Right atrium auricular region (tissue), 2 donors: ENCODE measurements at regions not wholly inside any gene's neighbourhood (a gene's known extent, or its start where the extent isn't known, plus 50 kb on each side); places are given as distances from the start of the nearest gene placed in this dataset.

Source experiments
- DNase-seq: peaks from one replicate; pipeline ENCODE4 v3.0.0-alpha.2; 2019; ENCODE audit warnings: low spot score
- H3K27ac ChIP-seq, 2 donors: fragments of 200-600 bp; sonication (generic); 1 replicate in 1 of 2; 2 replicates in 1 of 2; pipeline ENCODE4 v1.5.1; 2016 to 2019
- H3K27me3 ChIP-seq, 2 donors: fragments of 200-600 bp; sonication (generic); one replicate each; pipeline versions ENCODE4 v1.5.1 to v1.6.0; 2017 to 2019
- H3K36me3 ChIP-seq: fragments of 200-600 bp; sonication (generic); one replicate; pipeline ENCODE4 v1.5.1; 2016
- H3K4me1 ChIP-seq, 2 donors: fragments of 200-600 bp; sonication (generic); one replicate each; pipeline versions ENCODE4 v1.5.1 to v1.6.0; 2017 to 2019
- H3K4me3 ChIP-seq, 2 donors: fragments of 200-600 bp; sonication (generic); 1 replicate in 1 of 2; 2 replicates in 1 of 2; pipeline ENCODE4 v1.5.1; 2017 to 2019; ENCODE audit warnings: mild to moderate bottlenecking in 1 of 2, moderate library complexity in 1 of 2
- H3K9me3 ChIP-seq, 2 donors: fragments of 200-600 bp; sonication (generic); one replicate each; pipeline ENCODE4 v1.5.1; 2019
- TF ChIP-seq, protein P1 (sequence below), 2 donors: fragments of 200-600 bp; sonication (generic); IDR thresholded peaks; one replicate each; pipeline ENCODE4 v1.5.1; 2019; ENCODE audit warnings: antibody characterized with exemption in 2 of 2

DNA sequence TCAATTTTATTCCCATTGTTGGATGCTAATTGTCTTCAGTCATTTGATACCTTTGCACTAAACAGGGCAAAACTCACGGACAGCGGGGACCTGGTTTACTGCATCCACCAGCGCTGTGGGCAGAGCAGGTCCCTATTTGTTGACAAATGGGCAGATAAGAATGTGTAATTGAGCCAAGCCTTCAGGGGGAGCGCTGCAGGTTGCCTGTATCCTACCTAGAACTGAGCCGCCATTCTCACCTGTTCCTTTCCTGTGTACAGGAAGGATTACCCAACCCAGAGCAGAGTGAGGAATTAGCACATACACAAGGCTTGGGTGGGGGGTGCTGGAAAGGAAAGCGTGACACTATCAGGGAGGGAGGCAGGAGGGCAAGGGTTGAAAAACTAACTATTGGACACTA lies 89.1 kb upstream of the FOXA2 start:
- Histone ChIP-seq H3K4me3 (no peak overlapping the region), H3K27ac (no peak overlapping the region), H3K27me3 (no peaks in the 10 kb centered on the region), H3K4me1 (no peaks in the 10 kb centered on the region), H3K9me3 (peaks cover 0 to 24% of the 10 kb centered on the region in 2 donors), H3K36me3 (no peaks in the 10 kb centered on the region)
- TF ChIP-seq, protein P1, sequence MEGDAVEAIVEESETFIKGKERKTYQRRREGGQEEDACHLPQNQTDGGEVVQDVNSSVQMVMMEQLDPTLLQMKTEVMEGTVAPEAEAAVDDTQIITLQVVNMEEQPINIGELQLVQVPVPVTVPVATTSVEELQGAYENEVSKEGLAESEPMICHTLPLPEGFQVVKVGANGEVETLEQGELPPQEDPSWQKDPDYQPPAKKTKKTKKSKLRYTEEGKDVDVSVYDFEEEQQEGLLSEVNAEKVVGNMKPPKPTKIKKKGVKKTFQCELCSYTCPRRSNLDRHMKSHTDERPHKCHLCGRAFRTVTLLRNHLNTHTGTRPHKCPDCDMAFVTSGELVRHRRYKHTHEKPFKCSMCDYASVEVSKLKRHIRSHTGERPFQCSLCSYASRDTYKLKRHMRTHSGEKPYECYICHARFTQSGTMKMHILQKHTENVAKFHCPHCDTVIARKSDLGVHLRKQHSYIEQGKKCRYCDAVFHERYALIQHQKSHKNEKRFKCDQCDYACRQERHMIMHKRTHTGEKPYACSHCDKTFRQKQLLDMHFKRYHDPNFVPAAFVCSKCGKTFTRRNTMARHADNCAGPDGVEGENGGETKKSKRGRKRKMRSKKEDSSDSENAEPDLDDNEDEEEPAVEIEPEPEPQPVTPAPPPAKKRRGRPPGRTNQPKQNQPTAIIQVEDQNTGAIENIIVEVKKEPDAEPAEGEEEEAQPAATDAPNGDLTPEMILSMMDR (IDR thresholded peaks at IDR 0.05) = no peak
- DNase-seq = no peak

GRCh38 chr20:22675341-22675740 lies 91.0 kb upstream of the FOXA2 start:
- no peaks in the 10 kb centered on the region for H3K27me3 ChIP-seq
- no peak overlapping the region for H3K4me3 ChIP-seq
- no peak overlapping the region for H3K27ac ChIP-seq
- H3K36me3 ChIP-seq = no peaks in the 10 kb centered on the region
- TF ChIP-seq, protein P1 (IDR thresholded peaks at IDR 0.05) = no peak
- peak; percentile 30 for DNase-seq
- no peaks in the 10 kb centered on the region for H3K4me1 ChIP-seq
- H3K9me3 ChIP-seq = peaks cover 0 to 20% of the 10 kb centered on the region in 2 donors

DNA sequence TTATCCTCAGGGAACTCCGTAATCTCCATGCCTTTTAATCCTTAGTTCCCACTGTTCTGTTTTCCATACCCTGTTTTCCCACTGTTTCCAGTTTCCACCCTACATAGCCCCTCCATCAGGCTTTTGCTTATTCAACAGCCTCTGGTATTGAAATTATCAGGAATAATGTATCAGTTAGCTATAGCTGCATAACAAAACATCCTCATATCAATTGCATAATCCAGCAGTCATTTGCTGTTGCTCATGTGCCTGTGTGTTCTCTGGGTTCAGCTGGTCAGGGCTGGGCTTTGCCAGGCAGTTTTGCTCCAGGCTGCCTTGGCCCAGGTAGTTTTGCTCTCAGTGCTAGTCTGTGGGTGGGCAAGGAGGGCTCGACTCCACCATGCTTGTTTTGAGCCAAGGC lies 94.3 kb upstream of the FOXA2 start:
- TF ChIP-seq, protein P1 (IDR thresholded peaks at IDR 0.05) = no peak
- Histone ChIP-seq H3K4me1 (no peaks in the 10 kb centered on the region), H3K9me3 (peaks cover 0 to 6% of the 10 kb centered on the region in 2 donors), H3K4me3 (no peak overlapping the region), H3K27me3 (no peaks in the 10 kb centered on the region), H3K27ac (no peak overlapping the region), H3K36me3 (no peaks in the 10 kb centered on the region)
- peak; percentile 28 for DNase-seq

GRCh38 chr20:22679197-22679596 lies 94.8 kb upstream of the FOXA2 start:
- no peak overlapping the region for H3K27ac ChIP-seq
- no peaks in the 10 kb centered on the region for H3K27me3 ChIP-seq
- TF ChIP-seq, protein P1 (IDR thresholded peaks at IDR 0.05) = no peak
- DNase-seq = peak; percentile 11
- H3K4me1 ChIP-seq = no peaks in the 10 kb centered on the region
- no peaks in the 10 kb centered on the region for H3K36me3 ChIP-seq
- no peak overlapping the region for H3K4me3 ChIP-seq
- peaks cover 0 to 6% of the 10 kb centered on the region in 2 donors for H3K9me3 ChIP-seq

GRCh38 chr20:22680031-22680740 lies 95.8 kb upstream of the FOXA2 start:
- no peaks in the 10 kb centered on the region for H3K27me3 ChIP-seq
- peak; percentile 9 for DNase-seq

More at GRCh38 chr20:22680031-22680740, 95.8 kb upstream of the FOXA2 start:
- Histone ChIP-seq H3K4me3 (no peak overlapping the region), H3K9me3 (peaks cover 0 to 6% of the 10 kb centered on the region in 2 donors), H3K27ac (no peak overlapping the region), H3K4me1 (no peaks in the 10 kb centered on the region), H3K36me3 (no peaks in the 10 kb centered on the region)
- TF ChIP-seq, protein P1 (IDR thresholded peaks at IDR 0.05) = no peak
